Loucy (cell line): ENCODE measurements at regions not wholly inside any gene's neighbourhood (a gene's known extent, or its start where the extent isn't known, plus 50 kb on each side); places are given as distances from the start of the nearest gene placed in this dataset.

Experiments used
- H2AFZ ChIP-seq: fragments of 200-600 bp; sonication (generic); 2 replicates; pipeline ENCODE4 v1.6.0; 2016; ENCODE audit warnings: antibody characterized with exemption, mild to moderate bottlenecking, low read length, moderate library complexity
- H3F3A ChIP-seq: fragments of 200-600 bp; 2 replicates; pipeline ENCODE4 v1.6.0; 2016; ENCODE audit warnings: antibody characterized with exemption, low read depth, mild to moderate bottlenecking
- H3K27me3 ChIP-seq: fragments of 200-600 bp; sonication (generic); 2 replicates; pipeline ENCODE4 v1.6.1; 2014; ENCODE audit warnings: low read length, mild to moderate bottlenecking; ENCODE audit not compliant: insufficient read depth, poor library complexity, severe bottlenecking
- H3K36me3 ChIP-seq: fragments of 200-600 bp; sonication (generic); 2 replicates; pipeline ENCODE4 v1.6.1; 2016; ENCODE audit warnings: low read length; ENCODE audit not compliant: insufficient read depth
- H3K4me1 ChIP-seq: fragments of 200-600 bp; sonication (generic); 2 replicates; pipeline ENCODE4 v1.5.1; 2014; ENCODE audit warnings: low read length, mild to moderate bottlenecking; ENCODE audit not compliant: insufficient read depth, poor library complexity, severe bottlenecking
- H3K4me2 ChIP-seq: fragments of 200-600 bp; sonication (generic); 2 replicates; pipeline ENCODE4 v1.6.0; 2014; ENCODE audit warnings: antibody characterized with exemption, low read length, low read depth, mild to moderate bottlenecking; ENCODE audit not compliant: poor library complexity, severe bottlenecking
- H3K4me3 ChIP-seq: fragments of 200-600 bp; sonication (generic); 2 replicates; pipeline ENCODE4 v1.5.1; 2014; ENCODE audit warnings: low read length, mild to moderate bottlenecking, mixed read lengths; ENCODE audit not compliant: poor library complexity, severe bottlenecking
- H3K79me2 ChIP-seq: fragments of 200-600 bp; sonication (generic); 2 replicates; pipeline ENCODE4 v1.6.1; 2014; ENCODE audit warnings: low read length; ENCODE audit not compliant: insufficient read depth
- H3K9ac ChIP-seq: fragments of 200-600 bp; sonication (generic); 2 replicates; pipeline ENCODE4 v1.6.0; 2014; ENCODE audit warnings: mild to moderate bottlenecking, low read depth, low read length, moderate library complexity; ENCODE audit not compliant: poor library complexity, severe bottlenecking
- H3K9me2 ChIP-seq: fragments of 200-600 bp; sonication (generic); replicated peaks from 2 replicates; pipeline ENCODE4 v1.6.1; 2016; ENCODE audit warnings: low read depth, low read length, mixed read lengths
- H3K9me3 ChIP-seq: fragments of 200-600 bp; sonication (generic); 2 replicates; pipeline ENCODE4 v1.6.1; 2014; ENCODE audit warnings: mild to moderate bottlenecking, antibody characterized with exemption, low read length, low read depth; ENCODE audit not compliant: insufficient read depth
- H4K20me1 ChIP-seq: fragments of 200-600 bp; sonication (generic); 2 replicates; pipeline ENCODE4 v1.6.0; 2014; ENCODE audit warnings: antibody characterized with exemption, low read length, mild to moderate bottlenecking; ENCODE audit not compliant: insufficient read depth, poor library complexity, severe bottlenecking
- CTCF ChIP-seq: fragments of 200-600 bp; sonication (generic); conservative IDR thresholded peaks from 2 replicates; pipeline ENCODE4 v1.5.1; 2014; ENCODE audit warnings: mild to moderate bottlenecking, antibody characterized with exemption, low read length
- EZH2phosphoT487 ChIP-seq: fragments of 200-600 bp; IDR thresholded peaks from 2 replicates; pipeline ENCODE4 v1.6.1; 2018; ENCODE audit warnings: antibody characterized with exemption, mild to moderate bottlenecking, moderate library complexity, borderline replicate concordance

GRCh38 chr10:78470267-78471103 lies 436.8 kb downstream of the RPS24 start:
- no peak overlapping the region for H2AFZ ChIP-seq
- no peaks in the 10 kb centered on the region for H3K36me3 ChIP-seq
- no peaks in the 10 kb centered on the region for H4K20me1 ChIP-seq
- no peaks in the 10 kb centered on the region for H3K27me3 ChIP-seq
- H3K79me2 ChIP-seq: no peaks in the 10 kb centered on the region
- no peak for TF ChIP-seq EZH2phosphoT487
- no peak for TF ChIP-seq CTCF
- peaks cover 23% of the 10 kb centered on the region for H3K4me1 ChIP-seq
- H3K4me3 ChIP-seq: peak overlapping the region; percentile 16
- no peaks in the 10 kb centered on the region for H3F3A ChIP-seq
- peak overlapping the region; percentile 47 for H3K4me2 ChIP-seq
- peak overlapping the region; percentile 16 for H3K9ac ChIP-seq
- no peaks in the 10 kb centered on the region for H3K9me3 ChIP-seq
- no peaks in the 10 kb centered on the region for H3K9me2 ChIP-seq

- Histone ChIP-seq H3K9me2 (no peaks in the 10 kb centered on the region), H4K20me1 (no peaks in the 10 kb centered on the region), H3K4me2 (peak overlapping the region; percentile 47), H3K27me3 (no peaks in the 10 kb centered on the region), H3K4me1 (peaks cover 23% of the 10 kb centered on the region), H3K9ac (no peak overlapping the region), H3K9me3 (no peaks in the 10 kb centered on the region), H3K36me3 (no peaks in the 10 kb centered on the region), H3K4me3 (no peak overlapping the region), H2AFZ (no peak overlapping the region), H3F3A (no peaks in the 10 kb centered on the region), H3K79me2 (no peaks in the 10 kb centered on the region)
- TF ChIP-seq CTCF: no peak
- no peak for TF ChIP-seq EZH2phosphoT487
These were observed 437.7 kb downstream of the RPS24 start for GRCh38 chr10:78471326-78471722.

GRCh38 chr10:78471723-78472550 lies 438.3 kb downstream of the RPS24 start:
- Histone ChIP-seq H3K9ac (no peak overlapping the region), H3K4me2 (peak overlapping the region; percentile 47), H3K27me3 (no peaks in the 10 kb centered on the region), H2AFZ (no peak overlapping the region), H3K79me2 (no peaks in the 10 kb centered on the region), H3K4me3 (no peak overlapping the region), H3K36me3 (no peaks in the 10 kb centered on the region), H3K4me1 (peaks cover 23% of the 10 kb centered on the region), H3F3A (no peaks in the 10 kb centered on the region), H3K9me2 (no peaks in the 10 kb centered on the region), H3K9me3 (no peaks in the 10 kb centered on the region), H4K20me1 (no peaks in the 10 kb centered on the region)
- TF ChIP-seq EZH2phosphoT487 (no peak), CTCF (no peak)
